CD4-positive, alpha-beta T cell treated with Interferon alpha-2 for 1 hour (primary cell): ENCODE measurements at regions not wholly inside any gene's neighbourhood (a gene's known extent, or its start where the extent isn't known, plus 50 kb on each side); places are given as distances from the start of the nearest gene placed in this dataset.
"Not testable (repeated sequence)": the region's sequence is repeated elsewhere in the genome, so short reads cannot be mapped to it uniquely, and the experiment has no call there.

Experiments
- DNase-seq, 2 donors: peaks; one replicate each; pipeline ENCODE4 v3.0.0-alpha.2; 2020 to 2022

GRCh38 chr1:98811-99210, 352.7 kb downstream of the OR4F29 start:
- DNase-seq, result not testable (repeated sequence)

- DNase-seq, result not testable (repeated sequence)
Observed at GRCh38 chr1:91279-91678, 360.2 kb downstream of the OR4F29 start.

- DNase-seq, result not testable (repeated sequence)
Observed at GRCh38 chr1:88110-88509, 363.4 kb downstream of the OR4F29 start.

DNA sequence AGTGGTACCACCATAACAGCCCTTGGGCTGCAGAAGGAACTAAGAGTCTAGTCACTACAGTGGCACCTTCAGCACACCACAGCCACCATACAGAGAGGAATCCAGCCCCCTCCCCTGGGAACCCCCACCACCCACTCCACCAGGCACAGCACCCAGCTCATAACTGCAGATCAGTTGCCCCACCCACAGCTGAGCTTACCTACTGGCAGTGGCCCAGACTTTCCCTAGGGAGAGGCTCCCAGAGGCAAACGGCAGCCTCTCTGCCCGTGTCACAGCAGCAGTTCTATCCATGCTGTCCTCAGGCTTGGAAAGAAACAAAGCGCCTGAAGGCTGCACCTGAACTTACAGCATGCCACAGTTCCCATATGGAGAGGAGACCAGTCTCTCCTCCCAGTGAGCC, 372.3 kb downstream of the OR4F29 start:
- not testable (repeated sequence) for DNase-seq

- not testable (repeated sequence) for DNase-seq
Observed at GRCh38 chr1:65119-65518, 386.4 kb downstream of the OR4F29 start, which contains the start of gene OR4F5. TSS of gene OR4F5 (plus strand) at chr1:65419.

GRCh38 chr1:56014-56531, 395.4 kb downstream of the OR4F29 start:
- DNase-seq, result not testable (repeated sequence)

- not testable (repeated sequence) for DNase-seq
Observed at GRCh38 chr1:53182-53581, 398.3 kb downstream of the OR4F29 start.

DNA sequence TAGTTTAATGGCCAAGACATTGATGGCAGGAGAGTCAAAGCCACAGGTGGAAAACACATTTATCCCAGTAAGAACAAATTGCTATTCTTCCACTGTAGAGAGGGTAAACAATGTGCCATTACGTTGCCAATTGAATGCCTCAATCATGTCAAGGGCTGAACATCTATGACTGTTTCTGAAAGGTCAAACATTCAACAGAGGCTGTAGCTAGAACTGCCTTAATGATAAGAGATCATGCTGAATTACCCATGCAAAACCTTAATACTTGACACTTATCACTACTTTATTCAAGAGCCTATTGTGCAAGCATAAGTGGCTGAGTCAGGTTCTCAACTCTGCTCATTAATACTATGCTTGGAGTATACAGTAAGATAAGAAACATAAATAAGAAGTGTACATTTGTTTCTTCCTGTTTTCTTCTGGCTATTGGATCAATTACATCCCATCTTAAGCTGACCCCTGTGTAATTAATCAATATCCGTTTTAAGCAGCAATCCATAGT, 409.5 kb downstream of the OR4F29 start:
- not testable (repeated sequence) for DNase-seq

- not testable (repeated sequence) for DNase-seq
Observed at GRCh38 chr1:41197-41596, 410.3 kb downstream of the OR4F29 start.

GRCh38 chr1:29183-29582, 422.3 kb downstream of the OR4F29 start:
- DNase-seq, result not testable (repeated sequence)

- peak in 1 of 2 donors; percentile 0 for DNase-seq
Observed at GRCh38 chr1:17298-17697, 434.2 kb downstream of the OR4F29 start.

- DNase-seq, result peak in 1 of 2 donors; percentile 0
Observed at GRCh38 chr1:16025-16424, 435.5 kb downstream of the OR4F29 start.

DNA sequence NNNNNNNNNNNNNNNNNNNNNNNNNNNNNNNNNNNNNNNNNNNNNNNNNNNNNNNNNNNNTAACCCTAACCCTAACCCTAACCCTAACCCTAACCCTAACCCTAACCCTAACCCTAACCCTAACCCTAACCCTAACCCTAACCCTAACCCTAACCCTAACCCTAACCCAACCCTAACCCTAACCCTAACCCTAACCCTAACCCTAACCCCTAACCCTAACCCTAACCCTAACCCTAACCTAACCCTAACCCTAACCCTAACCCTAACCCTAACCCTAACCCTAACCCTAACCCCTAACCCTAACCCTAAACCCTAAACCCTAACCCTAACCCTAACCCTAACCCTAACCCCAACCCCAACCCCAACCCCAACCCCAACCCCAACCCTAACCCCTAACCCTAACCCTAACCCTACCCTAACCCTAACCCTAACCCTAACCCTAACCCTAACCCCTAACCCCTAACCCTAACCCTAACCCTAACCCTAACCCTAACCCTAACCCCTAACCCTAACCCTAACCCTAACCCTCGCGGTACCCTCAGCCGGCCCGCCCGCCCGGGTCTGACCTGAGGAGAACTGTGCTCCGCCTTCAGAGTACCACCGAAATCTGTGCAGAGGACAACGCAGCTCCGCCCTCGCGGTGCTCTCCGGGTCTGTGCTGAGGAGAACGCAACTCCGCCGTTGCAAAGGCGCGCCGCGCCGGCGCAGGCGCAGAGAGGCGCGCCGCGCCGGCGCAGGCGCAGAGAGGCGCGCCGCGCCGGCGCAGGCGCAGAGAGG, 441.3 kb downstream of the OR4F29 start:
- peak; percentile 7 to 56 for DNase-seq
